GM19023 (cell line): ENCODE measurements at regions not wholly inside any gene's neighbourhood (a gene's known extent, or its start where the extent isn't known, plus 50 kb on each side); places are given as distances from the start of the nearest gene placed in this dataset.
"Not testable (repeated sequence)": the region's sequence is repeated elsewhere in the genome, so short reads cannot be mapped to it uniquely, and the experiment has no call there.

Experiments used
- ATAC-seq: cut with Tn5 transposase; IDR thresholded peaks from one replicate; pipeline ENCODE4 v1.9.1; 2021; ENCODE audit warnings: mild to moderate bottlenecking, moderate library complexity; ENCODE audit not compliant: unreplicated experiment

DNA sequence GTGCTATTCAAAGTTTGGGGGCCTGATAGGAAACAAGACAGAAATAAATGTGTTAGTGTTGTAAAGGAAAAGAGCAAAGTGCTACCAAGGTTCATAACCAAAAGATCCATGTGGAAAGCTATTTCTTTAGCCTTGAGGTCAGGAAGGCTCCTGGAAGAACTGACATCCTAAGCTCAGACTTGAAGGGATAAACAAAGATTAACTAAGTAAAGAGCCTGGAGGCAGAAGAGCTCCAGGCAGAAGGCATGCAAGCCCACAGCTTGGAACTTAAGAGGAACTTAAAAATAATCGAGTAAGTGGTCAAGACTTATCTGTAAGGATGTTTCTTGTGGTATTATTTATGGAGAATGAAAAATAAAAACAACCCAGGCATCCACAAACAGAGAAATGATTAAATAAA, 245.0 kb upstream of the MGAT5 start:
- ATAC-seq = no peak

DNA sequence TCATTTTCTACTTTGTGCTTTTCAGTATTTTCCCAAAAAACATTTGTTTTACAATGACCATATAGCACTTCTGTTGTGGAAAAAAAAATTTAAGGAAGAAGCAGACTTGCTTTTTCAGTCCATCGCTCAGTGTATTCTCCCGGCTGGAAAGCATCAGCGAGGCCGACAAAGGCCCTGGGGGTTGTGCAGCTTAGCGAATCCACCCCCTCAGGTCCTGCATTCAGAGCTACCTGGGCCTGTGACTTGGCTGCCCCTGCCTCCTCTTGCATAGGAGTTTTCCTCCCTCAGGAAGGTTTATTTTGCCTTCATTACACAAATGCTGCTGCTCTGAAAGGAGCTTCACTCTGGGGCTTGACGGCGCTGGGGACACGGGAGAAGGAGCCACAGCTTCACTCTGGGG, 244.4 kb upstream of the MGAT5 start:
- ATAC-seq = no peak

DNA sequence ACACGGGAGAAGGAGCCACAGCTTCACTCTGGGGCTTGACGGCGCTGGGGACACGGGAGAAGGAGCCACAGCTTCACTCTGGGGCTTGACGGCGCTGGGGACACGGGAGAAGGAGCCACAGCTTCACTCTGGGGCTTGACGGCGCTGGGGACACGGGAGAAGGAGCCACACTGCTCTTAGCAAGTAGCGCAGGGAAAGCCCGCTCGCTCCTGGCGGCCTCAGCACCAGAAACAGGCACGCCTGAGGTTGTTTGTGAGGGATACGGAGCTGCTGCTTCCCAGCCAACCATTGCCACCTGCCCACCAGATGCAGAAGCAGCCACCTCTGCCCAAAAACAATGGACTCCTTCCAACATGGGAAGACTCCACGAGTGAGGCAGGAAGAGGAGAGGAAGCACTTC, 244.0 kb upstream of the MGAT5 start:
- not testable (repeated sequence) for ATAC-seq

DNA sequence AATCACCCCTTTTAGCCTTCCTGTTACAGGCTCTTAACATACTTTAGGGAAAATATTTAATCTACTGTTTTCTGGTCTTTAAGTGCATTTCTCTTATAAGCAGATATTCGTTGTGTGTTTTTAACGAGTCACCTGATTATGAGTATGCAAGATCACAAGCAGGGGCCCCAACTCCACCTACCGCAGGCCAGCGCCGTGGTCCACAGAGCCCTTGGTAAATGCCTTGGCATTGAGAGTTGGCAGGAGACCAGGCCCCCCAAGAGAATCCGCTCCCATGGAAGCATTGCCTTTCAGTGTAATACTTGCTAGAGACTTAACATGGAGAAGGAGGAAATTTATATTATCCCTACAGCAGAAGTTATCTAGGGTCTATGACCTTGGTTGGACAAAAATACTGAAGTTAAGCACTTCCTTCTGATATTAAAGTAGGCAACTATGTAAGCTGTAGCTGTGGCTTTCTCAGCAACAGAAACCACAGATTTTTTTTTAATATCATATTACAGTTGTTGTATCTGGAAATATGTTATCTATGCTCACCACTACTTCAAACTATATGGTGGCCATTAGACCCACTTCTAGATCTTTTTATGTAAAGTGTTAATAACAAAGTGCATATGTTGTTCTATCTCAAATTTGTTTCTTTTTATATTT, 241.8 kb upstream of the MGAT5 start:
- no peak for ATAC-seq

- ATAC-seq = no peak
These were observed 239.5 kb upstream of the MGAT5 start for GRCh38 chr2:134014196-134014960.

DNA sequence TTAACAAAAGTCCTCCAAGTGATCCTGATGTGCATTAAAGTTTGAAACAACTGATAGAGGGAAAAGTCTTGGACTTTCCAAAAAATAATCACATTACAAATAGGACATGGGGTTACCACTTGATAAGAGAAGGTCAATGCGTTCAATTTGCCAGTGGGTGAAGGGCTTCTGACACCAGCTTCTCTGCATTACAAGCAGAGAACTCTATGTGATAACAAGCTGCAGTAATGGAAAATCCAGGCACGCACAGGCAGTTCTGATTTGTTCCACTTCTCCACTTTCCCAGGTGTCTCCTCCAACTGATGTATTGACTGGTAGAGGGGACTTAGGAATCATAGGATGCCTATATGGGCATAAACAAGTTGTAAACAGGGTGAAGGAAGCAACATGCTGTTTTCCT, 234.0 kb upstream of the MGAT5 start:
- ATAC-seq = no peak

GRCh38 chr2:134020608-134021007, 233.3 kb upstream of the MGAT5 start:
- no peak for ATAC-seq

- ATAC-seq = peak; percentile 93
These were observed 231.9 kb upstream of the MGAT5 start for GRCh38 chr2:134021830-134022524.

GRCh38 chr2:134023854-134024253, 230.0 kb upstream of the MGAT5 start:
- no peak for ATAC-seq

- ATAC-seq = no peak
These were observed 225.9 kb upstream of the MGAT5 start for GRCh38 chr2:134027980-134028379.

- no peak for ATAC-seq
These were observed 224.5 kb upstream of the MGAT5 start for GRCh38 chr2:134029418-134029817.

GRCh38 chr2:134031539-134031938, 222.3 kb upstream of the MGAT5 start:
- no peak for ATAC-seq

- ATAC-seq = no peak
These were observed 218.1 kb upstream of the MGAT5 start for GRCh38 chr2:134035605-134036370.

DNA sequence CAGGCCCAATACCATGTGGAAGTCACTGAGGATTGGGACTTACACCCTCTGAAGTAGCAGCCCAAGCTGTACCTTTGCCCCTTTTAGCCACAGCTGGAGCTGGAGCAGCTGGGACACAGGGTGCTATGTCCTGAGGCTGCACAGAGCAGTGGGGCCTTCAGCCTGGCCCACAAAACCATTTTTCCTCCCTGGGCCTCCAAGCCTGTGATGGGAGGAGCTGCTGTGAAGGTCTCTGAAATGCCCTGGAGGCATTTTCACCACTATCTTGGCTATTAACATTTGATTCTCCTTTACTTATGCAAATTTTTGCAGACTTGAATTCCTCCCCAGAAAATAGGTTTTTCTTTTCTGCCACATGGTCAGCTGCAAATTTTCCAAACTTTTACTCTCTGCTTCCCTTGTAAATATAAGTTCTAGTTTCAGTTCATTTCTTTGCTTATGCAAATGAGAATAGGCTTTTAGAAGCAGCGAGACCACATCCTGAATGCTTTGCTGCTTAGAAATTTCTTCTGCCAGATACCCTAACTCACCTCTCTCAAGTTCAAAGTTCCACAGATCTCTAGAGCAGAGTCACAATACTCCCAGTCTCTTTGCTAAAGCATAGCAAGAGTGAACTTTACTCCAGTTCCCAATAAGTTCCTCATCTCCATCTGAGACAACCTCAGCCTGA, 213.8 kb upstream of the MGAT5 start:
- peak; percentile 60 for ATAC-seq

- not testable (repeated sequence) for ATAC-seq
These were observed 213.2 kb upstream of the MGAT5 start for GRCh38 chr2:134040626-134041172.

GRCh38 chr2:134041877-134042276, 212.0 kb upstream of the MGAT5 start:
- no peak for ATAC-seq

DNA sequence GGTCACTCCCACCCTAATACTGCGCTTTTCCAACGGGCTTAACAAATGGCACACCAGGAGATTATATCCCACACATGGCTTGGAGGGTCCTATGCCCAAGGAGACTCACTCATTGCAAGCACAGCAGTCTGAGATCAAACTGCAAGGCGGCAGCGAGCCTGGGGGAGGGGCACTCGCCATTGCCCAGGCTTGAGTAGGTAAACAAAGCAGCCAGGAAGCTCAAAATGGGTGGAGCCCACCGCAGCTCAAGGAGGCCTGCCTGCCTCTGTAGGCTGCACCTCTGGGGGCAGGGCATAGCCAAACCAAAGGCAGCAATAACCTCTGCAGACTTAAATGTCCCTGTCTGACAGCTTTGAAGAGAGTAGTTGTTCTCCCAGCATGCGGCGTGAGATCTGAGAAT, 210.8 kb upstream of the MGAT5 start:
- not testable (repeated sequence) for ATAC-seq

DNA sequence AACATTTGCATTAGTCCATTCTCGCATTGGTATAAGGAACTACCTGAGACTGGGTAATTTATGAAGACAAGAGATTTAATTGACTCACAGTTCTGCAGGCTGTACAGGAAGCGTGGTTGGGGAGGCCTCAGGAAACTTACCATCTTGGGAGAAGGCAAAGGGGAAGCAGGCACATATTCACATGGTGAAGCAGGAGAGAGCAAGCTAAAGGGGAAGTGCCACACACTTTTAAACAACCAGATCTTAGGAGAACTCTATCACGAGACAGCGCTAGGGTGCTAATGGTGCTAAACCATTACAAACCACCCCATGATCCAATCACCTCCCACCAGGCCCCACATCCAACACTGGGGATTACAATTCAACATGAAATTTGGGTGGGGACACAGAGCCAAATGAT, 201.7 kb upstream of the MGAT5 start:
- no peak for ATAC-seq

DNA sequence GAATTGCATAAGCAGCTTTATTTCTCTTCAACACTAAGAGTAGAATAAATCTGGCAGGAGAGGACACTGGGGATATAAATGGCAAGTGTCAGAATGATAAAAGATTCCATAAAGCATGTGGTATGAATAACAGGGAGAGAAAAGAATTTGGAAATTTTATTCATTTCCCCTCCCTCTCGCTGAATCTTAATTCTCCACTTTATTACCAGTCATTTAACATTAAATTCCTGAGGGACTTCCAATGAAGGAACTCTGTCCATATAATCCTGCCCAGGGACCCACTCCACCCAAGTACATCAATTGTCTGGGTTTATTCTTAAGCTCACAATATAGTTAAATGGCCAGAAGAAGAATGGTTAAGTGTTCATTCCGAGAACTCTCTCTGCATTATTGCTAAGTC, 197.7 kb upstream of the MGAT5 start:
- ATAC-seq = no peak

DNA sequence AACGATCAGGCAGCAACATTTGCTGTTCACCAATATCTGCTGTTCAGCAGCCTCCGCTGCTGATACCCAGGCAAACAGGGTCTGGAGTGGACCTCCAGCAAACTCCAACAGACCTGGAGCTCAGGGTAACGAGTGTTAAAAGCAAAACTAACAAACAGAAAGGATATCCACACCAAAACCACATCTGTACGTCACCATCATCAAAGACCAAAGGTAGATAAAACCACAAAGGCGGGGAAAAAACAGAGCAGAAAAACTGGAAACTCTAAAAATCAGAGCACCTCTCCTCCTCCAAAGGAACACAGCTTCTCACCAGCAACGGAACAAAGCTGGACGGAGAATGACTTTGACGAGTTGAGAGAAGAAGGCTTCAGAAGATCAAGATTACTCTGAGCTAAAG, 192.8 kb upstream of the MGAT5 start:
- ATAC-seq = not testable (repeated sequence)
